H1 (cell line): ENCODE measurements at regions not wholly inside any gene's neighbourhood (a gene's known extent, or its start where the extent isn't known, plus 50 kb on each side); places are given as distances from the start of the nearest gene placed in this dataset.

ENCODE experiments used
- CTCF ChIA-PET: fragments of 300-600 bp; sonication (Branson Sonifier 250); formaldehyde crosslinking; loops from one replicate; lab custom pipeline; 2021; ENCODE audit not compliant: partially characterized antibody; lab: Charles Lee
- POLR2A ChIA-PET: fragments of 300-600 bp; sonication (Branson Sonifier 250); formaldehyde crosslinking; loops from one replicate; lab custom pipeline; 2021; ENCODE audit warnings: inconsistent platforms; ENCODE audit not compliant: partially characterized antibody; lab: Charles Lee
- DNase-seq, 2 experiments: peaks; one replicate each; pipeline versions ENCODE4 v3.0.0 to v3.0.0-alpha.2; 2010 to 2022; ENCODE audit warnings: low spot score in 2 of 2, low read depth in 1 of 2, mixed read lengths in 1 of 2
- FAIRE-seq: peaks from 2 replicates; lab custom pipeline; 2011; peaks lifted over from hg19 to GRCh38; lab: Jason Lieb, UNC
- H2AFZ ChIP-seq: 2 replicates; pipeline ENCODE4 v1.8.1; 2012; ENCODE audit warnings: low read length, inconsistent platforms
- H2AK5ac ChIP-seq: 2 replicates; pipeline ENCODE4 v1.6.1; 2013; ENCODE audit warnings: low read depth, low read length
- H2BK120ac ChIP-seq: replicated peaks from 2 replicates; pipeline ENCODE3; 2013; ENCODE audit warnings: low read depth, low read length, inconsistent platforms
- H2BK12ac ChIP-seq: 2 replicates; pipeline ENCODE4 v1.6.1; 2013; ENCODE audit warnings: low read depth, low read length
- H2BK15ac ChIP-seq: 2 replicates; pipeline ENCODE4 v1.6.1; 2013; ENCODE audit warnings: low read length
- H2BK20ac ChIP-seq: 2 replicates; pipeline ENCODE4 v1.6.1; 2013; ENCODE audit warnings: low read length
- H2BK5ac ChIP-seq: 2 replicates; pipeline ENCODE4 v1.6.1; 2013; ENCODE audit warnings: low read depth, low read length
- H3K14ac ChIP-seq: 2 replicates; pipeline ENCODE4 v1.6.1; 2013; ENCODE audit warnings: inconsistent platforms; ENCODE audit not compliant: insufficient read length
- H3K18ac ChIP-seq: 2 replicates; pipeline ENCODE4 v1.6.1; 2013; ENCODE audit warnings: low read length; ENCODE audit errors: extremely low read depth
- H3K23ac ChIP-seq: 2 replicates; pipeline ENCODE4 v1.6.1; 2013; ENCODE audit warnings: inconsistent platforms; ENCODE audit not compliant: insufficient read length
- H3K23me2 ChIP-seq: 2 replicates; pipeline ENCODE4 v1.6.1; 2013; ENCODE audit warnings: low read depth, low read length
- H3K27ac ChIP-seq: 2 replicates; pipeline ENCODE4 v1.6.1; 2011; ENCODE audit warnings: low read depth, low read length, inconsistent platforms
- H3K27me3 ChIP-seq, 4 experiments: replicated peaks in 1 of 4; 1 replicate in 1 of 4; 2 replicates in 3 of 4; pipeline versions ENCODE4 v1.6.1 to v1.8.1; 2011 to 2013; ENCODE audit warnings: low read length in 3 of 4, mild to moderate bottlenecking in 3 of 4, inconsistent platforms in 2 of 4, mixed read lengths in 2 of 4, moderate library complexity in 1 of 4; ENCODE audit not compliant: control insufficient read depth in 3 of 4, insufficient read depth in 3 of 4; ENCODE audit errors: extremely low read depth in 1 of 4
- H3K36me3 ChIP-seq, 4 experiments: 2 replicates each; pipeline versions ENCODE4 v1.6.1 to v1.8.1; 2011 to 2013; ENCODE audit warnings: mild to moderate bottlenecking in 4 of 4, low read length in 3 of 4, moderate library complexity in 2 of 4, control low read depth in 1 of 4, inconsistent platforms in 1 of 4; ENCODE audit not compliant: insufficient read depth in 4 of 4, control insufficient read depth in 2 of 4
- H3K4ac ChIP-seq: replicated peaks from 2 replicates; pipeline ENCODE3; 2013; ENCODE audit warnings: low read length, low read depth, mixed read lengths, inconsistent platforms; ENCODE audit not compliant: insufficient read length
- H3K4me1 ChIP-seq, 4 experiments: replicated peaks in 1 of 4; 1 replicate in 1 of 4; 2 replicates in 3 of 4; pipeline versions ENCODE4 v1.6.1 to v1.8.1; 2011 to 2013; ENCODE audit warnings: low read length in 3 of 4, inconsistent platforms in 2 of 4, mixed read lengths in 1 of 4; ENCODE audit not compliant: insufficient read depth in 4 of 4, control insufficient read depth in 3 of 4
- H3K4me2 ChIP-seq, 2 experiments: 2 replicates each; pipeline versions ENCODE4 v1.6.1 to v1.8.1; 2011 to 2013; ENCODE audit warnings: low read depth in 2 of 2, low read length in 2 of 2, control low read depth in 1 of 2, inconsistent platforms in 1 of 2, mild to moderate bottlenecking in 1 of 2; ENCODE audit not compliant: insufficient read depth in 1 of 2
- H3K4me3 ChIP-seq, 4 experiments: fragments of 200-600, 300-600 bp in 1 of 4; sonication (generic), shearing (Covaris generic), sonication (Bioruptor Twin) in 1 of 4; 2 replicates each; pipeline versions ENCODE4 v1.5.1 to v1.8.1; 2011 to 2016; ENCODE audit warnings: low read length in 4 of 4, low read depth in 3 of 4, control low read depth in 2 of 4, inconsistent platforms in 2 of 4, mild to moderate bottlenecking in 2 of 4, mixed read lengths in 1 of 4, moderate library complexity in 1 of 4; ENCODE audit not compliant: insufficient read depth in 2 of 4; ENCODE audit errors: extremely low read depth in 1 of 4
- H3K56ac ChIP-seq: replicated peaks from 2 replicates; pipeline ENCODE3; 2013; ENCODE audit warnings: low read depth, mild to moderate bottlenecking, mixed read lengths, low read length, inconsistent platforms; ENCODE audit not compliant: insufficient read length
- H3K79me1 ChIP-seq: 2 replicates; pipeline ENCODE4 v1.6.1; 2013; ENCODE audit warnings: low read depth, low read length, control low read depth
- H3K79me2 ChIP-seq, 2 experiments: 2 replicates each; pipeline versions ENCODE4 v1.6.1 to v1.8.1; 2012 to 2013; ENCODE audit warnings: low read length in 2 of 2, mild to moderate bottlenecking in 2 of 2, inconsistent platforms in 1 of 2; ENCODE audit not compliant: insufficient read depth in 2 of 2, control insufficient read depth in 1 of 2
- H3K9ac ChIP-seq, 4 experiments: replicated peaks in 1 of 4; 1 replicate in 1 of 4; 2 replicates in 3 of 4; pipeline versions ENCODE4 v1.6.1 to v1.8.1; 2011 to 2013; ENCODE audit warnings: low read depth in 3 of 4, low read length in 3 of 4, control low read depth in 2 of 4, mild to moderate bottlenecking in 2 of 4, moderate library complexity in 2 of 4, inconsistent platforms in 1 of 4; ENCODE audit errors: extremely low read depth in 1 of 4
- H3K9me3 ChIP-seq, 2 experiments: 2 replicates each; pipeline versions ENCODE4 v1.6.1 to v1.8.1; 2012 to 2013; ENCODE audit warnings: mild to moderate bottlenecking in 2 of 2, moderate library complexity in 2 of 2, control low read depth in 1 of 2, inconsistent platforms in 1 of 2, low read depth in 1 of 2, low read length in 1 of 2, mixed read lengths in 1 of 2; ENCODE audit not compliant: insufficient read depth in 2 of 2
- H4K20me1 ChIP-seq, 2 experiments: replicated peaks in 1 of 2; 2 replicates each; pipeline versions ENCODE3 to v1.8.1; 2011 to 2013; ENCODE audit warnings: inconsistent platforms in 2 of 2, low read length in 2 of 2, mild to moderate bottlenecking in 1 of 2; ENCODE audit not compliant: insufficient read depth in 2 of 2, control insufficient read depth in 1 of 2
- H4K5ac ChIP-seq: 2 replicates; pipeline ENCODE4 v1.6.1; 2013; ENCODE audit warnings: low read length, low read depth, mixed read lengths, inconsistent platforms; ENCODE audit not compliant: insufficient read length
- H4K8ac ChIP-seq: 2 replicates; pipeline ENCODE4 v1.8.0; 2013; ENCODE audit warnings: mild to moderate bottlenecking, moderate library complexity, low read length, inconsistent platforms; ENCODE audit not compliant: insufficient read depth; ENCODE audit errors: extremely low read depth
- H4K91ac ChIP-seq: replicated peaks from 2 replicates; pipeline ENCODE3; 2013; ENCODE audit warnings: low read length, mixed read lengths, inconsistent platforms; ENCODE audit not compliant: insufficient read length
- E2F6 ChIP-seq: IDR thresholded peaks from 2 replicates; pipeline ENCODE4 v1.6.1; 2012; ENCODE audit warnings: inconsistent platforms
- GTF2F1 ChIP-seq: IDR thresholded peaks from 2 replicates; pipeline ENCODE4 v1.6.1; 2012; ENCODE audit warnings: low read depth, low read length, improper control_type of control experiment, borderline replicate concordance
- KDM1A ChIP-seq: fragments of 200-600, 300-600 bp; sonication (generic); IDR thresholded peaks from 2 replicates; pipeline ENCODE4 v1.7.1; 2016; ENCODE audit warnings: mild to moderate bottlenecking, low read length, borderline replicate concordance
- KDM4A ChIP-seq: IDR thresholded peaks from one replicate; pipeline ENCODE4 v1.7.1; 2012; ENCODE audit warnings: low read depth, mild to moderate bottlenecking, moderate library complexity, low read length, inconsistent platforms; ENCODE audit not compliant: severe bottlenecking
- POLR2AphosphoS5 ChIP-seq: IDR thresholded peaks from 2 replicates; pipeline ENCODE4 v1.6.1; 2011; ENCODE audit warnings: low read depth, low read length
- SP1 ChIP-seq: IDR thresholded peaks from 2 replicates; pipeline ENCODE4 v1.6.1; 2011; ENCODE audit warnings: low read depth, low read length
- USF2 ChIP-seq: IDR thresholded peaks from 2 replicates; pipeline ENCODE4 v1.6.1; 2011; ENCODE audit warnings: low read length, improper control_type of control experiment
- ZNF274 ChIP-seq: IDR thresholded peaks from 2 replicates; pipeline ENCODE4 v1.7.0; 2012; ENCODE audit warnings: low read length, borderline replicate concordance; ENCODE audit errors: extremely low read depth
- WGBS, 2 experiments: shearing (Covaris generic) in 1 of 2; methylation state at CpG; one replicate each; pipeline versions ENCODE4 v1.1.6 to v1.1.7; 2013 to 2015; ENCODE audit warnings: low lambda C conversion rate in 2 of 2, mixed read lengths in 2 of 2, inconsistent platforms in 1 of 2, low coverage in 1 of 2, missing lambda C conversion rate in 1 of 2; ENCODE audit not compliant: insufficient replicate concordance in 2 of 2, insufficient coverage in 1 of 2, insufficient read length in 1 of 2; ENCODE audit errors: extremely low coverage in 1 of 2, missing lambda C conversion rate in 1 of 2; 5-methylcytosine and 5-hydroxymethylcytosine counted together

GRCh38 chr12:105761075-105761474 is 377.7 kb downstream of the NUAK1 start:
- Histone ChIP-seq H2BK15ac (no peak overlapping the region), H4K8ac (no peak overlapping the region), H2BK20ac (no peak overlapping the region), H3K23ac (no peak overlapping the region), H3K23me2 (no peaks in the 10 kb centered on the region), H3K27ac (no peak overlapping the region), H3K4me2 (no peak overlapping the region), H3K9me3 (no peaks in the 10 kb centered on the region), H2AFZ (no peak overlapping the region), H3K27me3 (no peaks in the 10 kb centered on the region), H3K4me3 (no peak overlapping the region), H3K4ac (no peak overlapping the region), H3K4me1 (no peaks in the 10 kb centered on the region), H3K18ac (no peak overlapping the region), H4K5ac (no peak overlapping the region), H3K36me3 (no peaks in the 10 kb centered on the region), H4K20me1 (no peaks in the 10 kb centered on the region), H3K56ac (no peak overlapping the region), H3K9ac (no peak overlapping the region), H2BK5ac (no peak overlapping the region), H2AK5ac (no peak overlapping the region), H3K14ac (no peak overlapping the region), H3K79me1 (no peaks in the 10 kb centered on the region), H4K91ac (no peak overlapping the region), H3K79me2 (no peaks in the 10 kb centered on the region), H2BK12ac (no peak overlapping the region), H2BK120ac (no peak overlapping the region)
- POLR2A ChIA-PET = no interaction called here
- TF ChIP-seq KDM1A (no peak), SP1 (no peak), USF2 (no peak), POLR2AphosphoS5 (no peak), ZNF274 (no peak), KDM4A (no peak), GTF2F1 (no peak), E2F6 (no peak)
- FAIRE-seq (no peak), DNase-seq (no peak)
- CTCF ChIA-PET = interaction anchor here (0.7 to 1.5 kb wide), 5 partner anchors 9 to 376 kb away, joined by 3 to 6 read pairs (median 4); no protein-coding TSS in a partner anchor
- 95% methylated on average over 1 of the region's 1 CpG; no CpG with 5 or more reads in 1 of the 2 experiments for WGBS, 2 experiments
